Cerebellar nuclear complex (tissue), 1 donor: ENCODE measurements at regions not wholly inside any gene's neighbourhood (a gene's known extent, or its start where the extent isn't known, plus 50 kb on each side); places are given as distances from the start of the nearest gene placed in this dataset.

Source experiments
- DNase-seq, 2 experiments: peaks; one replicate each; lab custom pipeline; 2025; lab: John Stamatoyannopoulos, UW

DNA sequence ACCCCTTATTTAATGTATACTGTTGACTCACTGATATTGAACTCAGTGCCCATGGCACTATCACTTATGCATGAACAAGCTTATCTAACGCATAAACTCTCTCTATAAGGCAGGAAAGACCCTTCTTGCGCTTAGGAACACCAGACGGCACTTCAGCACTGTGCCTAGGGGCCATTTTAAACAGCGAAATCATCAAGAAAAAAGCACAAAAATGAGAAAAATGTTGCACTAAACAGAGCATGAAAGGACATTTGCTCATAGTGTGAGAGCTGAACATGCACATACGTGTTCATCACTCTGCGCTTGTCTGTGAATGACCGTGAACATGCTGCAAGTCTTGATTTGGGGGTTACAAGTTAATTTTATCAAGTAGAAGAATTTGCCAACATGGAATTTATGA is 109.6 kb downstream of the WDR11 start:
- DNase-seq: no peak

DNA sequence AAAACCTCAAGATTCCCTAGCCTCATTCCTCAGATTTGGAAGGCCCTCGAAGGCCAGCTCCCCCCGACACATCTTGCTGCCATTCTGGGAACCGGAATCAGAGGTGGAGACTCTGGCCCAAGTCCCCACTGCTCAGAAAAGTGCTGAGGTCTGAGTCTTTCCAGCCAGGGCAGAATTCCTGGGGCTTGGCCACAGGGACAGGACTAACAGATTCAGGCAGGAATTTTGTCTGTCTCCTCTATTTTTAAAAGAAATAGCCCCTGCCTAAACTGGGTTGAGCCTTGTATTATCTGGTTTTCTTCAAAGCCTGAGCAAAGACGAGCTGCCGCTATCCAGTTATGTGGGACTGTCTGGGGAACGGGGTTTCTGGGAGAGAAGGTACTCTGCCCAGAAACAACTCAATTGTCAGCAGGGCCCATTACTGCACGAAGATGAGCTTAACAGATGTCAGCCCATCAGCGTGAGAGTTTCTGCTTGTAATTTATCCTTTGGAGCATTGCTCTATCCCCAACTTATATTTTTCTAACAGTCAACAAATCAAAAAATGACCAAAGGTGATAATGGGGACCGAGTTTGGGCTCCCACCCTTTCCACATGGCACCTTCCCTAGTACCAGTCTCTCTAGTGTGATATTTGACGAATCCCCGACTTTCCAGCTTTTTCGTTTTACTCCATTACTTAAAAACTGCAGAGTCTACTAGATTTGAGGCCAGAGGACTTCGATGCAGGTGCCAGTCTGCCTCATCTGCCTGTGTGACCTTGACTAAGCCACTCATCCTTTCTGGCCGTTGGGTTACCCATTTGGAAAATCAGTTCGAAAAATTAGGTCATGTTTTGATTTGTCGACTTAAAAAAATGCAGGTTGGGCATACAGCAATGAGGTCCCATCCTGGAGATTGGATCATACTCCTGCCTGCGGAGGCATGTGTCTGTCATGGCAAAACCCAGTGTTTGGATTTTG is 110.9 kb downstream of the WDR11 start:
- no peak for DNase-seq

DNA sequence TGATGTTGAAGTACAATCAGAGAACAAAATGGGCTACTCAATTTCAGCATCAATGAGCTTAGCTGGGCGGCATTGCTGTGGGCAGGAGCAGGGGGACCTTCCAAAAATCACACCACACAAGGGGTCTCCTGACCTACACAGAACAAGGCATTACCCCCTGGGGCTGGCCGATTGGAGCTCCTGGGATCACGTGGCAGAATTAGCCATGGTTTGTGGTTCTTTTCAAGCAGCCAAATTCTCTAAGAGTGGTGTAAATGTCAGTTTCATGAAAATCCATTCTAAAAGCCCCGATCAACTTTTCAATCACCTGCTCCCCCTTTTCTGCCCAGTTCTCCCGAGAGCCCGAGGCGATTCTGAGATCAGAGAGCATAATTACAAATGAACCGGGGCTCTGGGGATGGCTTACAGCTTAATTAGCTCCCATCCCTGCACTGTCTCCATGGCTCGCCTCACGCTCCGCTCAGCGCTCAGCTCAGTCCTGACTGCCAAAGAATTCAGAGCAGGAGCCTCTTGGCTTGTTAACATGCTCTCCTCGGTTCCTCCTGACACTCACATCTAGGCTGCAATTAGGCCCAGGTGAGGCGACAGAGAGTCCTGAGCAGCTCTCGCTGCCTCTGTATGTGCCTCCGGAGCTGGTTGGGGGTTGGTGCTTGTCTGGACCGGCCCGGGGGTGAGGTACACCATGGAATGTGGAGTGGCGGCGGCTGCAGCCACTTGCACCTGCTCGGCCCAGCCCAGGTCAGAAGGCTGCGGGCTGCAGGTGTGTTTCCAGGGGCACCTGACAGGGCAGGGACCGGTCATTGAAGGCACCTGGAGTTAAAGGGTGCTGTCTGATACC is 111.8 kb downstream of the WDR11 start:
- no peak for DNase-seq

DNA sequence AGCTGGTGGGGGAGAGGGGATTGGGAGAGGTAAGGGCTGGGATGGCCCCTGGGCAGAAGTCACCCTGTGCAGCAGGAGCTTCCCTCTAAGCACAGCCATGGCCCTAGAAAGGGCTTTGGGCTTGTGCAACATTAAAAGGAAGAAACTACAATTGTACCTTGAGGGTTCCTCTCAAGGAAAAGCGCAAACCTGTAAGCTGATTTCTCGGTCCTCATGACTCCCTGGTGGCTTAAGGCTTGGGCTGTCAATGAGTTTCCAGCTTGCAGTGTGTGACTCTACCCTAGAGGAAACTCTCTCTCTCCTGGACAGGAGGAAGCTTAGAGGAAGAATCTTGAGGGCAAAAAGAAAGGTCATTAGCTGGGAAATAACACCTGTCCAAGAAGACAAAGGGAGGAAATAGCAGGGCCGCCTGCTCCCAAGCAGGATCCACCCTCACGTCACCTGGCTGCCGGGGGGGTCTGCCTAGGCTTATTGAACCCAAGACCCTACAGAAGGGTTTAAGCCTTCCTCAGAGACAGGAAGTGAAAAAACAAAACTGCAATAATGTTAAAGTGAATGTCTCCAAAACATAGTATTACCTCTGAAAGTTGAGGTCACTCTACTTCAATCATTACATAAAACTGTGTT is 112.5 kb downstream of the WDR11 start:
- no peak for DNase-seq

GRCh38 chr10:120966657-120967045 is 115.5 kb downstream of the WDR11 start:
- no peak for DNase-seq

- DNase-seq: no peak
These were observed 118.1 kb downstream of the WDR11 start for GRCh38 chr10:120969219-120969645.

- DNase-seq: no peak
These were observed 119.7 kb downstream of the WDR11 start for GRCh38 chr10:120970595-120971529.

DNA sequence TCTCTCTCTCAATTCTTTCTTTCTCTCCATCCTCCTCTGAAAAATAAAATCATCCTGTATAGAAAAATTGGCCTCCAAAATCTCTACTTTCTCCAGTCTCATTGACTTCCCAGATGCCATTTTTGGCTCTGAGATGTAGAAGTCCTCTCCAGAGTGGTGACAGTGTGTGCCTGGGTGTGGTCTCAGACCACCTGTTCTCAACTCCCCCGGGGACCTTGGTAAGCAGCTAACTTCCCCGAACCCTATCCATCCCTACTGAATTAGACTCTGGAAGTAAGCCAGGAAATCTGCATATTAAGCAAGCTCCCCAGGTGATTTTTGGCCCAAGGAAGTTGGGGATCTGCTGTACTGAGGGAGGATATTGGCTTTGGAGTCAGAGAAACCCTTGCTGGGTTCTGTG is 120.5 kb downstream of the WDR11 start:
- no peak for DNase-seq

GRCh38 chr10:120972259-120972658 is 121.1 kb downstream of the WDR11 start:
- no peak for DNase-seq

DNA sequence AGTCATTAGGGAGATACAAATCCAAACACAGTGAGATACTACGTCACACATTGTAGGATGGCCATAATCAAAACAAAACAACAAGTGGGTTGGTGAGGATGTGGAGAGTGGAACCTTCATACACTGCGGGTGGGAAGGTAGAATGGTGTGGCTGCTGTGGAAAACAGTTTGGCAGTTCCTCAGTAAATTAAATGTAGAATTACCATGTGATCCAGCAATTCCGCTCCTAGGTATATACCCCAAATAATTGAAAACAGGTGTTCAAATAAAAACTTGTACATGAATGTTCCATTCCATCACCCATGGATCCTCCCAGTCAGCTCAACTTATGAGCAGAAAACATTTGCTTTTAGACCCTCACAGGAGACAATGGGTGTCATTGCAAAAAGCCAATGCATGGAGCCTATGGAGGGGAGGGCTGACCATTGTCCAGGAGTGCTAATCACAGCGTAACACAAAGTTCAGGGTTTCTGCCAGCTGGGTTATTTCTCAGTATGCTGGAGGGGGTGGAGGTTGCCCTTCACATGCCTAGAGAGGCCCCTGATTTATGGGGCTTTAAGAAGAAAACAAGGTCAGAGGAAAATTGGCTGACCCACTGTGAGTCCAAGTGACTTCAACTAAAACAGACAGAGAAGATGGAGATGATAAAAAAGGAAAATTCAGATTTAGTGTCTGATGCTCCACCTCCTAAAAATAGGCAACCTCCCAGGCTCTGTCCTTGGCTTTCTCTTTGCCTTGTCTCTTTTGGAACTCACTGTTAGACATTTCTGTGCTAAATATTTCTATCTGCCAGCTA is 124.1 kb downstream of the WDR11 start:
- no peak for DNase-seq

DNA sequence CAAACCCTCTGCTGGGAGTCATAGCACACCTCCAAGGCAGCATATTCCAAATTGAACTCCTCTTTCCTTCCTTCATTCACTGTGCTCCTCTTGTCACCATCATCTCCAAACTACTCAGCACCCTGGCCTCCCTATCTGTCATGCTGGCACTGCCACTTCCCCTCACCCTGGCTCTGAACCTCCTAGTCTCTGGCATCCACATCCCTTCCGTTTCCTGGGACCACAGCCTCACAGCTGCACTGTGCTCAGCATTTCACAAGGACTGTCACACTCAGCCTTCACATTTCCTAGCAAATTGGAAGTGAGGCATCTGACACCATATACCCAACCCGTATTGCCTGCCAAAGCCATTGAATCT is 124.7 kb downstream of the WDR11 start:
- no peak for DNase-seq

GRCh38 chr10:120977897-120978296 is 126.7 kb downstream of the WDR11 start:
- DNase-seq: no peak

- DNase-seq: no peak
These were observed 127.6 kb downstream of the WDR11 start for GRCh38 chr10:120978589-120979252.

GRCh38 chr10:120979435-120980278 is 128.5 kb downstream of the WDR11 start:
- DNase-seq: no peak

DNA sequence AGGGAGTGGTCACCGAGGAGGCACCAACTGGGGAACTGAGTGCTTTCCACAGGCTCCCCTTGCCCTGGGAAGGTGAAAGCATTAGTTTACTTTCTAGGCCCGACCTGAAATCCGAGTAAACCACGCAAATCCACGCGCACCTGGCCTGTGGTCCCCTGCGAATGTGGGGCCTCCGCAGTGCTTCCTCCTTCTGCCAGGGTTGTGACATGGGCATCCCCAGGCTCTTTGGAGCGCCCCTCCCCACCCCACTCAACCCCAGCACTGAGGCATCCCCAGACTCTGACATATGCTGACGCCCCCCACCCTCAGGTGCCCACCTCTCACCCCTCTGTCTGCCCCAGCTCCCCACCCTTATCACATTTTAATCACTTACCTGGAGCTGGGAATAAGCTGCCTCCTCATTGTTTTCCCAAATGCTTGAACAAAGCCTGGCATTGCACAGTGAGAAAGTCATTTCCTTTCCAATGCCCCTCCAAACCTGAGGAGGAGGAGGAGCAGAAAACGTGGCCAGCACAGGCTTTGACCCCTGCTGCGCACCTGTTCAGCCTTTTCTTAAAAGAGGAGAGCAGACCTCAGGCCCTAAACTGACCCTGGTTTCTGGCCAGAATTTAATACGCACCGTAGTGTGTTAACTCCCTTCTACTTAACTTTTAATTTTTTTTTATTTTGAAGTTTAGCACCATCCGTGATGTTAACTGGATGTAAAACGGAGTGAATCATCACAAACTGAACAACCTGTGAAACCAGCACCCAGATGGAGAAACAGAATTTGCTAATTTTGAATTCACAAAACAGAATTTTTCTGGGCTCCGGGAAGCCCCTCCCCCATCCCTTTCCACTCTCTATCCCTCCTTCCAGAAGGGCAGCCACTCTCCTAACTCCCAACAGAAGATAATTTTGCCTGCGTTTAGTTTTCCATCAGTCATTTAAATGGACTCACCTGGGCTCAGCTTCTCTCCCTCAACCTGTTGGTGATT is 129.4 kb downstream of the WDR11 start:
- DNase-seq: no peak

DNA sequence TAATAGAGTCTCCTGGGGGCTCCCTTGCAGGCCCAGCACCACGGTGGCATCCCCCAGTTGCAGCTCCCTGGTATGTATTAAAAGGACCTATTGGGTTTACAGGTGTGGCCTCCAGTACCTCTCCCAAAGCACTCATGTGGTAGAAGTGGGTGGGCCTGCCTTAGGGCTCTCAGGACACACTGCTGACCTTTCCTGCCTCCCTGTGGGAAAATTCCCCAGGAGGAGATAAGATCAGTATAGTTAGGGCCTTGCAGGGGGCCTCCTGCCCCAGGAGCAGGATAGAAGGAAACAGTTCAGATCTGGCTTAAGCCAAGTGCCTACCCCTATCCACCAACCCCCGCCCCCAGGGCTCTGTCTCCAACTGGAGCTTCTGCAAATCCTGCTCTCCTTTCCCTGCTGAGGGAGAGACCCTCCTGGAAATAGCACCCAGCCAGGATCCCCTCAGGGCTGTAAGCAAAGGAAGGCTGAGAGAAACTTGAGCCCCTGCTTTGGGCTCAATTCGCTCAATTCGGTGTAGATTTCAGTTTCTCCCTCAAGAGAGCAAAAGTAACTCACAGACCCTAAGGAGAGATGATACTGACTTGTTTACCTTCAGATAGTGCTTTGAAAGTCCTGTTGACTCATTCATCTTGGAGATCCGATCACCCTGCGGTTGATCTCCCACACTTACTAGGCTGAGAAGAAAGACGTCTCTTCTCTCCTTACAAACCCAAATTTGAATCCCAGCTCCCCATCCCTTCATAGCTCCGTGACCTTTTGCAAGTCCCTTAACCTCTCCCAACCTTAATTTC is 130.6 kb downstream of the WDR11 start:
- no peak for DNase-seq

DNA sequence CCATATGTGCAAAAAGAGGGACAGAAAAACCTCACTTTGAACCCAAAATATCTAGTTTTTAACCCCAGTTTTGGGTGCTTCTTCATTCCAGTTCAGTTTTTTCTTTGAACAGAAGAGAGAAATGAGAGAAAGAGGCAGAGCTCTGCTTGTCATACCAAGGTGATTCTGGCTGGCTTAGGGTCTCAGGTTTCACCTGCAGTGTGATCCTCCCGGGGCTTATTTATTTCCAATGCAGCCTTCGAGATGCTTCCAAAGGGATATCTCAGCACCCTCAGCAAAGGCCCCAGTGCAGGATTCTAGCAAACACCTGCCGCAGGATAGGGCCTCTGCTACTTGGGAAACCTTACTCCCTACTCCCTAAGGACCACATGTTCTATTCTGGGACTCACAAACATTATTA is 131.3 kb downstream of the WDR11 start:
- no peak for DNase-seq
